NCI-H345 treated with DMSO at 0.1 percent for 48 hours (cell line): ENCODE measurements at regions not wholly inside any gene's neighbourhood (a gene's known extent, or its start where the extent isn't known, plus 50 kb on each side); places are given as distances from the start of the nearest gene placed in this dataset.
"Not testable (repeated sequence)": the region's sequence is repeated elsewhere in the genome, so short reads cannot be mapped to it uniquely, and the experiment has no call there.

Experiments used
- DNase-seq: peaks from one replicate; lab custom pipeline; 2025; ENCODE audit not compliant: unreplicated experiment; lab: John Stamatoyannopoulos, UW

DNA sequence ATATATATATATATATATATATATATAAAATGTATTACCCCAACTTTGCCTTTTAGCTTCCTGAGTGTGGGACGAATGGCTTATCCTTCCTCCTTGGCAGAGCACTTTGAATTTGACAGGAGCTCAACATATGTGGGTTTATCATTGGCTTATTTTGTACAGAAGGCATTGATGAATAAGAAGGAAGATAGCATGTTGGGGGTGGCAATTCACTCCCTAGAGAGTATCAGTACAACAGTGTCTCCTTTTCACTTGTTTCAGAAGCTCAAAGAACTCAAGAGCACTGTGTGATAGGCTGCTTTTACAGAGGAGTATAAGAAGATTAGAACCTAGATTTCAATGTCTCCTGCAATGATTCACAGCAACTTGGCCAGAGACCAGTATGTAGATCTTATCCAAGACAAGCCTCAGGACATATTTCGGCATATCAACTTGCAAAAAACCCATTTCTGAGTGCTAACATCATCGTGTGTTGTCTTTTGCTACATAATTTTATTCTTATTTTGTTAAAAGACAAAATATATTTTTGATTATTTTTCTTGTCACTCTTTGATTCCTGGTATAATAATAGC lies 345.8 kb downstream of the SOCS6 start:
- no peak for DNase-seq

DNA sequence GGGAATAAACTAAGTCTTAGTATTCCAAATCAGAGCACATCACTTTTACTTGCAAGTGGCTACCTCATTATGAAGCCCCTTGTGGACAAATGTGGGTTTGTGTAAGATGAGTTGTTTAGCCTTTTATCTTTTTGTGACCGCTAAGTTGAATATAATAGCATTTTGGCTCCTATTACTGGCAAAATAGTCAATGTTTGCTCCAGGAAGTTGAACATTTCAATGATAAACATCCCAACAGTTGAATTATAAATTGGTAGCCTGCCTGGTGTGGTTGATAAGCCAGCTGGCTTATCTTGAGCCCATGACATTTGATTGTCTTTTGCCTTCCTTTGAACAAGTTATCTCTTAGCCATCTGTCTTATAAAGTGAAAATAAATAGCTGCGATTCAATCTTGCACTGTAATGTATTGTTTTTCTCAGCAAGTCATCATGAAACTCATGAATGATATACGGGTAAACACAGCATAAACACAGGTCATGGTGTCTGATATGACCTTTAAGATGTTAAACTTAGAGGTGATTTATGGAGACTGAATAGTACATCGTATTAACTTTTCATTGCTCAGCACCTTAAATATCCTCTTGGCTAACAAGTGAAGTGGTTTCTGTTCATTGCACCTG lies 338.4 kb downstream of the SOCS6 start:
- DNase-seq = peak; percentile 45

- DNase-seq = no peak
Measured at GRCh38 chr18:70622622-70623419, 334.0 kb downstream of the SOCS6 start.

- DNase-seq = no peak
Measured at GRCh38 chr18:70621710-70622109, 332.9 kb downstream of the SOCS6 start.

GRCh38 chr18:70620837-70621612 lies 332.2 kb downstream of the SOCS6 start:
- DNase-seq = no peak

DNA sequence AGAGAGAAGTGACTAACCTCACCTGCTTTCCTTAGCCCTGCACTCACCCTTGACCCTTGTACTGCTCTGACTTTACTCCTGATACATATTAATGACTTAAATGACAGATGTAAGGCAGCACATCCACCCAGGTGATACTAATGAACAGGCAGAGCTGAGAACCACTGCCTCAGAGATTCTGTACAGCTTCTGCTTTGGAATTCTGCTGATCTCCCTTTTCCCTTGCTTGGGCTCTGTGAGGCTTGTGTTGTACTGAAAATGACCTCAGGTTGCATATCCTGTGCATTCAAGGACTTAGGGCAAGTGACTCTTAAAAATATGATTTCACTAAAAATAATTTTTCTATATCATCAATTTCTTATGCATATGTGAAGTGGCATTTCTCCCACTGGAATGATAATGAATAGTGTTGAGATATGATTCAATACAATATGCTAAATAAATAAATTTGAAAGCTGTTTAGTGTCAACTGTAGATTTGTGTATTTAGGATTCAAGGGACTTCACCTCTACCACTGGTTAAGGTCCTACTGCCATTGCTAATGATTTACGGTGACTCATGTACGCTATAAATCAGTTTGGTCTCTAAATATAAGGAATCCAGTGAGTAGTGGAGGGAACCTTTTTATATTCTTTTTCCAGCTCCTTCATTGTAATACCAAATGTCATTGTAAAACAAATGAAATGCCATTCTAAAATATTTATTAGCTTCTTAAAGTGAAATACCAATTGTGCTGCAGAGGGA lies 328.3 kb downstream of the SOCS6 start:
- DNase-seq = no peak

DNA sequence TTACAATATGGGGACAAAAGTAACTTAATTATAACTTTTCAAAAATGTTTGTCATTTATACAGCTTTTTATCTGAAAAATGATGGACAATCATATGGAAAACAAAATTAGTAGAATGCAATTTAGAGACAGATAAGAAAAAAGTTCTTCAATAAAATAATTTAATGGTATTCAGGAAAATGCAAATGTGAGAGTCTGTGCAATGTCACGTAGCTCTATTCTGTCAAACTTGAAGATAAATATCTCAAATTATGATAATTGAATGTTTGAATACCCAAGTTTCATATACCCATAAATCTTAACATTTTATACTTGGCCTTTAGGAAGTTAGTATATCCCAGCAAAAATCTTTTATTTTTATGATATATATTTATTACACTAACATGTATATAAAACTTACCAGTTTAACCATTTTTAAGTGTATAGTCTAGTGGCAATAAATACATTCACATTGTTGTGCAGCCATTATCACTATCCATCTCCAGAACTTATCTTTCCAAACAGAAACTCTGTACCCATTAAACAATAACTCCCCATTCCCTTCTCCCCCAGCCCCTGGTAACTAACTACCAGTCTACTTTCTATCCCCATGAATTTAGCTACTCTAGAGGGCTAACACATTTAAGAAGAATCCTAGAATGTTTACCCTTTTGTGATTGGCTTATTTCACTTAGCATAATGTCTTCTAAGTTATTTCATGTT lies 311.5 kb downstream of the SOCS6 start:
- no peak for DNase-seq

- no peak for DNase-seq
Measured at GRCh38 chr18:70598406-70598805, 309.6 kb downstream of the SOCS6 start.

DNA sequence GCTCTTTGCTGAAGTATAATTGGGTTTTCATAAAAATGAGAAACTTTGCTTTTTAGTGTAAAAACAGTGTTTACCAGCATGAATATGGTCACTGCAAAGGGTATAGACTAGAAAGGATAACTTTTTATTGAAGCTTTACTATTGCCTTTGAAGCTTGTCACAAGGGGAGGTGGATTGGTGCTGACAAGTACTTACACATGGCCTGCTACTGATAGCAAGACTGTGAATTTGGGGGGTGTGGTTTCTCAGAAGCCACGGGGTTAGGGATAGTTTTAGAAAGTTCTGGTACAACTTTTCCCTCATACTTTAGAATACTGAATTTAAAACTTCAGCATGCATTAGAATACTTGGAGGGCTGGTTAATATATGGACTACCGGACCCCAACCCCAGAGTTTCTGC lies 294.1 kb downstream of the SOCS6 start:
- DNase-seq = no peak

- DNase-seq = no peak
Measured at GRCh38 chr18:70578480-70578879, 289.6 kb downstream of the SOCS6 start.

- no peak for DNase-seq
Measured at GRCh38 chr18:70577023-70577420, 288.2 kb downstream of the SOCS6 start.

DNA sequence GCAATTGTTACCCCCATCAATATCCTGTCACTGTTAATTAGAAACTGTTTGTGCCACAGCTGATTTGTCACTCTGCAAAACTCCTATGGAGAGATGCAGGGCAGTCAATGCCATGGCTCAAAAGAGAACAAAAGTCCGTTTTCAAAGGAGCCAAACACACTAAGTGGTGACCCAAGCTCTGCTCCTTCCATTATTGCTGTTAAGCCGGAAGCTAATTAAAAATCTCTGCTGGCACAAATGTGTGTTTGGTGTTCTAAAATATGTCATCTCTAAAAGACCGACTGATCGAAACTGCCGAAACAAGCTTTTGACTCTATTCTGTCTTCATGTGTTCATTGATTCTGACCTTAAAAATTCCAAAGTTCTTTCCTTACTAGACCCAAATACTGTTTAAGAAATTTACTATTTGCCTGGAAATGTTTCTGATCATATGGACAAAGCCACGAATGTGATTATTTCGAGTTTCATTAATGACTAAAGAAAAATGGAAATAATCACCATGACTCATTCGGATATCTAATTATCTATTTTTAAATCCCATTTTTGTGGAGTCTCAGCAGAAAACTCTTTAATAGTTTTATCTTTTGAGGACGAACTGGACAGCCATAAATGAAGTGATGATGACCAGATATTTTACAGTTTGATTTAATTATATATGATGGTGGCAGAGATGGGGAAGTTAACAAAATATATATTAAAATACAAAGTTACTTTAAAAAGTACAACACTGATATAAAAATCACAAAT lies 287.6 kb downstream of the SOCS6 start:
- DNase-seq = no peak

GRCh38 chr18:70574951-70575350 lies 286.1 kb downstream of the SOCS6 start:
- not testable (repeated sequence) for DNase-seq

GRCh38 chr18:70569647-70570046 lies 280.8 kb downstream of the SOCS6 start:
- DNase-seq = not testable (repeated sequence)

- peak; percentile 11 for DNase-seq
Measured at GRCh38 chr18:70559446-70559845, 270.6 kb downstream of the SOCS6 start.

GRCh38 chr18:70558371-70558770 lies 269.5 kb downstream of the SOCS6 start:
- no peak for DNase-seq

- no peak for DNase-seq
Measured at GRCh38 chr18:70554854-70555445, 266.1 kb downstream of the SOCS6 start.

DNA sequence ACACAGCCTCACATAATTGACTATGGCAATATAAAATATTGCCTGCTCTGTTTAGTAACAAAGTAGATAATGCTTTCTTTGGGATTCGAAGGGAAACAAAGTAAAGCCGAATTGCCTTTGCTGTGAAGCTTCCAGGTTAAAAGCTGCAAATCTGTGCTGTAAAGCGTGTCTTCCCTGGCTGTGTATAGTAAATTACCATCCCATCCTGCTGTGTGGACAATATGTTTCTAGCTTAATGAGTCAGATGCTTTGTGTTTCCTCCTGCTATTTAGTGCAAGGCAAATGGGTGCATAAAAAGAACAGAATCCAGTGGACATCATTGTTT lies 265.1 kb downstream of the SOCS6 start:
- no peak for DNase-seq

DNA sequence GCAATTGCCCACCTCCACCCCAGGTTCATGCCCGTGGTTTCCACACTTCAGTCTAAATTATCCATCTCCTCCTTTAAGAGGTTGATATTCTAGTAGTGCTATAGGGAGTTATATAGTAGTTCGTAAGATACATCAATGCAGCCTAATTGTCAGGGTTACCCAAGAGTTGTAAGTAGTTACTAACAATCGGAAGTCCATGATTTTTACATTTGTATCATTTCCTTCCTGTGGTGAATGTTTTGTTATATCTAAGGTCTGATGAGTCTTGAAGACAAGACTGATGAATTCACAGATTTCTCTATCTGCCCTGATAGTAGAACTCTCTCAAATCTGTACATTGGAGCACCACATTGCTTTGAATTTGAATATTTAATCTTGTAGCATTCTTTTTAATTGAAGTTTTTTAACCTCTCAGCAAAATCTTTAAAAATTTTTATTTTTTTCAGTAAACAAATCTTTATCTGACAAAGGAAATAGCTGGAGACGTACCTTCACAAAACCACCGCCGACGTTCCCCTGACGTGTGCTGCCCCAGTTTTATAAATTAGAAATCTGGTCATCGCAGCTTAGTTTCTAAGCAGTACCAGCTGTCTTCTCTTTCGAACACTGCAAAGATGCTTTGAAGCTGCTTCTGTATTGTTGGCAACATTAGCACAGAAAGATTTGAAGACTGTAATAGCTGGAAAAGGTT lies 264.5 kb downstream of the SOCS6 start:
- DNase-seq = no peak
